Thyroid gland (tissue), 4 donors: ENCODE measurements at regions not wholly inside any gene's neighbourhood (a gene's known extent, or its start where the extent isn't known, plus 50 kb on each side); places are given as distances from the start of the nearest gene placed in this dataset.

Experiments used
- DNase-seq, 2 donors: peaks; one replicate each; pipeline ENCODE4 v3.0.0-alpha.2; 2019
- H3K27ac ChIP-seq, 3 donors: fragments of 200-600 bp; sonication (generic); 1 replicate in 2 of 3; 2 replicates in 1 of 3; pipeline ENCODE4 v1.5.1; 2016 to 2019; ENCODE audit warnings: mild to moderate bottlenecking in 1 of 3, moderate library complexity in 1 of 3
- H3K27me3 ChIP-seq: fragments of 200-600 bp; sonication (generic); one replicate; pipeline ENCODE4 v1.5.1; 2019
- H3K36me3 ChIP-seq, 2 donors: fragments of 200-600 bp; sonication (generic); one replicate each; pipeline ENCODE4 v1.5.1; 2016 to 2019
- H3K4me1 ChIP-seq, 2 donors: fragments of 200-600 bp; sonication (generic); one replicate each; pipeline ENCODE4 v1.5.1; 2017 to 2019
- H3K4me3 ChIP-seq, 3 donors: fragments of 200-600 bp; sonication (generic); replicated peaks in 1 of 3; 1 replicate in 2 of 3; 2 replicates in 1 of 3; pipeline ENCODE4 v1.5.1; 2016; ENCODE audit warnings: mild to moderate bottlenecking in 1 of 3
- H3K9me3 ChIP-seq: fragments of 200-600 bp; sonication (generic); one replicate; pipeline ENCODE4 v1.5.1; 2017
- CTCF ChIP-seq, 6 experiments: fragments of 200-600 bp in 3 of 6; fragments of 450-650 bp in 3 of 6; sonication (generic) in 3 of 6; IDR thresholded peaks; one replicate each; pipeline ENCODE4 v1.5.1; 2016 to 2019; ENCODE audit warnings: antibody characterized with exemption in 6 of 6, mild to moderate bottlenecking in 2 of 6, inconsistent platforms in 1 of 6, moderate library complexity in 1 of 6
- POLR2A ChIP-seq, 2 donors: fragments of 450-650 bp; IDR thresholded peaks; one replicate each; pipeline ENCODE4 v1.6.1; 2017; ENCODE audit warnings: antibody characterized with exemption in 2 of 2, mild to moderate bottlenecking in 2 of 2, moderate library complexity in 1 of 2
- WGBS, 2 donors: methylation state at CpG; one replicate each; pipeline ENCODE4 v1.1.5; 2017; 5-methylcytosine and 5-hydroxymethylcytosine counted together
- intact Hi-C: fragments of 100-400 bp; cut with DNase I; formaldehyde crosslinking; loops from one replicate; pipeline ENCODE4 v1.15.1; 2023

GRCh38 chr12:105861227-105861626 lies 277.5 kb downstream of the NUAK1 start:
- H3K27ac ChIP-seq: no peak overlapping the region
- TF ChIP-seq CTCF (IDR thresholded peaks at IDR 0.05) (no peak), POLR2A (IDR thresholded peaks at IDR 0.05) (no peak)
- no peak overlapping the region for H3K4me3 ChIP-seq
- H3K36me3 ChIP-seq: no peaks in the 10 kb centered on the region
- WGBS, 2 donors: 34 to 42% methylated on average over 2 of the region's 2 CpGs
- no peaks in the 10 kb centered on the region for H3K9me3 ChIP-seq
- peak in 1 of 2 donors; percentile 6 for DNase-seq
- peaks cover 0 to 6% of the 10 kb centered on the region in 2 donors for H3K4me1 ChIP-seq
- no peaks in the 10 kb centered on the region for H3K27me3 ChIP-seq
- intact Hi-C loops: no loop called here

GRCh38 chr12:105862163-105862821 lies 276.5 kb downstream of the NUAK1 start:
- no peak overlapping the region for H3K27ac ChIP-seq
- intact Hi-C loops: no loop called here

GRCh38 chr12:105864316-105864715 lies 274.4 kb downstream of the NUAK1 start:
- Histone ChIP-seq H3K27ac (no peak overlapping the region), H3K4me3 (no peak overlapping the region), H3K27me3 (no peaks in the 10 kb centered on the region), H3K4me1 (peaks cover 0 to 6% of the 10 kb centered on the region in 2 donors), H3K36me3 (no peaks in the 10 kb centered on the region), H3K9me3 (no peaks in the 10 kb centered on the region)
- intact Hi-C loops: no loop called here
- WGBS, 2 donors: 77 to 86% methylated on average over 4 of the region's 4 CpGs
- no peak for DNase-seq
- no peak for TF ChIP-seq CTCF (IDR thresholded peaks at IDR 0.05)
- TF ChIP-seq POLR2A (IDR thresholded peaks at IDR 0.05): no peak

More at GRCh38 chr12:105862163-105862821, 276.5 kb downstream of the NUAK1 start:
- no peak for TF ChIP-seq POLR2A (IDR thresholded peaks at IDR 0.05)
- TF ChIP-seq CTCF (IDR thresholded peaks at IDR 0.05): no peak
- no peak for DNase-seq
- Histone ChIP-seq H3K27me3 (no peaks in the 10 kb centered on the region), H3K4me3 (no peak overlapping the region), H3K9me3 (no peaks in the 10 kb centered on the region), H3K36me3 (no peaks in the 10 kb centered on the region), H3K4me1 (peaks cover 0 to 6% of the 10 kb centered on the region in 2 donors)
- WGBS, 2 donors: 90 to 96% methylated on average over 3 to 9 of the region's 10 CpGs

GRCh38 chr12:105864901-105865300 lies 273.9 kb downstream of the NUAK1 start:
- Histone ChIP-seq H3K27ac (no peak overlapping the region), H3K36me3 (no peaks in the 10 kb centered on the region), H3K27me3 (no peaks in the 10 kb centered on the region), H3K4me3 (no peak overlapping the region), H3K9me3 (no peaks in the 10 kb centered on the region), H3K4me1 (peaks cover 0 to 6% of the 10 kb centered on the region in 2 donors)
- 81 to 87% methylated on average over 2 of the region's 2 CpGs for WGBS, 2 donors
- no peak for DNase-seq
- intact Hi-C loops: no loop called here
- TF ChIP-seq POLR2A (IDR thresholded peaks at IDR 0.05) (no peak), CTCF (IDR thresholded peaks at IDR 0.05) (no peak)

- Histone ChIP-seq H3K4me1 (no peaks in the 10 kb centered on the region), H3K36me3 (no peaks in the 10 kb centered on the region), H3K27ac (no peak overlapping the region), H3K4me3 (no peak overlapping the region), H3K27me3 (no peaks in the 10 kb centered on the region), H3K9me3 (no peaks in the 10 kb centered on the region)
- TF ChIP-seq POLR2A (IDR thresholded peaks at IDR 0.05) (no peak), CTCF (IDR thresholded peaks at IDR 0.05) (no peak)
- 89 to 96% methylated on average over 6 of the region's 6 CpGs for WGBS, 2 donors
- DNase-seq: no peak
- intact Hi-C loops: no loop called here
Measured at GRCh38 chr12:105865886-105866285, 272.9 kb downstream of the NUAK1 start.
